ENCODE measurements at regions not wholly inside any gene's neighbourhood (a gene's known extent, or its start where the extent isn't known, plus 50 kb on each side); places are given as distances from the start of the nearest gene placed in this dataset.

GRCh38 chr6:145261758-145262157 is 473.6 kb downstream of the EPM2A start:
- H3K27me3 Mint-ChIP-seq (ENCODE audit: insufficient read depth), result peaks cover 3% of the 10 kb centered on the region
- intact Hi-C loops (cut with micrococcal nuclease), result no loop called here
- no peaks in the 10 kb centered on the region for H3K9me3 Mint-ChIP-seq
- DNase-seq (ENCODE audit: low spot score), result no peak
- H3K4me1 Mint-ChIP-seq (ENCODE audit: low read depth), result no peaks in the 10 kb centered on the region
- H3K36me3 Mint-ChIP-seq (ENCODE audit: low read depth), result no peaks in the 10 kb centered on the region
- H3K27ac Mint-ChIP-seq, result no peak overlapping the region
- H3K4me3 Mint-ChIP-seq, result no peak overlapping the region

GRCh38 chr6:145262771-145263170 is 472.5 kb downstream of the EPM2A start:
- Mint-ChIP-seq H3K27me3 (ENCODE audit: insufficient read depth) (peaks cover 6% of the 10 kb centered on the region), H3K9me3 (no peaks in the 10 kb centered on the region), H3K27ac (no peak overlapping the region), H3K4me1 (ENCODE audit: low read depth) (no peaks in the 10 kb centered on the region), H3K4me3 (no peak overlapping the region), H3K36me3 (ENCODE audit: low read depth) (no peaks in the 10 kb centered on the region)
- no peak for DNase-seq (ENCODE audit: low spot score)
- intact Hi-C loops (cut with micrococcal nuclease), result no loop called here

- H3K9me3 Mint-ChIP-seq, result no peaks in the 10 kb centered on the region
- DNase-seq (ENCODE audit: low spot score), result no peak
- intact Hi-C loops (cut with micrococcal nuclease), result no loop called here
- no peaks in the 10 kb centered on the region for H3K36me3 Mint-ChIP-seq (ENCODE audit: low read depth)
- no peak overlapping the region for H3K27ac Mint-ChIP-seq
- H3K4me1 Mint-ChIP-seq (ENCODE audit: low read depth), result no peaks in the 10 kb centered on the region
- no peak overlapping the region for H3K4me3 Mint-ChIP-seq
- peaks cover 6% of the 10 kb centered on the region for H3K27me3 Mint-ChIP-seq (ENCODE audit: insufficient read depth)
These were observed 471.5 kb downstream of the EPM2A start for GRCh38 chr6:145263778-145264211.

GRCh38 chr6:145266432-145267075 is 468.8 kb downstream of the EPM2A start:
- Mint-ChIP-seq H3K4me1 (ENCODE audit: low read depth) (no peaks in the 10 kb centered on the region), H3K27ac (no peak overlapping the region), H3K36me3 (ENCODE audit: low read depth) (no peaks in the 10 kb centered on the region), H3K4me3 (no peak overlapping the region), H3K27me3 (ENCODE audit: insufficient read depth) (peaks cover 6% of the 10 kb centered on the region), H3K9me3 (no peaks in the 10 kb centered on the region)
- no peak for DNase-seq (ENCODE audit: low spot score)
- intact Hi-C loops (cut with micrococcal nuclease), result no loop called here

GRCh38 chr6:145267076-145267867 is 468.0 kb downstream of the EPM2A start:
- H3K4me3 Mint-ChIP-seq, result no peak overlapping the region
- DNase-seq (ENCODE audit: low spot score), result no peak
- H3K27me3 Mint-ChIP-seq (ENCODE audit: insufficient read depth), result peaks cover 6% of the 10 kb centered on the region
- no peak overlapping the region for H3K27ac Mint-ChIP-seq
- H3K36me3 Mint-ChIP-seq (ENCODE audit: low read depth), result no peaks in the 10 kb centered on the region
- intact Hi-C loops (cut with micrococcal nuclease), result no loop called here
- H3K9me3 Mint-ChIP-seq, result no peaks in the 10 kb centered on the region
- H3K4me1 Mint-ChIP-seq (ENCODE audit: low read depth), result no peaks in the 10 kb centered on the region

- intact Hi-C loops (cut with micrococcal nuclease), result no loop called here
- Mint-ChIP-seq H3K9me3 (no peaks in the 10 kb centered on the region), H3K4me3 (no peak overlapping the region), H3K27me3 (ENCODE audit: insufficient read depth) (peaks cover 6% of the 10 kb centered on the region), H3K4me1 (ENCODE audit: low read depth) (no peaks in the 10 kb centered on the region), H3K27ac (no peak overlapping the region), H3K36me3 (ENCODE audit: low read depth) (no peaks in the 10 kb centered on the region)
- DNase-seq (ENCODE audit: low spot score), result no peak
These were observed 464.9 kb downstream of the EPM2A start for GRCh38 chr6:145270464-145270863.

- no peaks in the 10 kb centered on the region for H3K36me3 Mint-ChIP-seq (ENCODE audit: low read depth)
- H3K27ac Mint-ChIP-seq, result no peak overlapping the region
- H3K4me3 Mint-ChIP-seq, result no peak overlapping the region
- H3K4me1 Mint-ChIP-seq (ENCODE audit: low read depth), result no peaks in the 10 kb centered on the region
- peaks cover 5% of the 10 kb centered on the region for H3K27me3 Mint-ChIP-seq (ENCODE audit: insufficient read depth)
- DNase-seq (ENCODE audit: low spot score), result no peak
- no peaks in the 10 kb centered on the region for H3K9me3 Mint-ChIP-seq
- intact Hi-C loops (cut with micrococcal nuclease), result no loop called here
These were observed 464.3 kb downstream of the EPM2A start for GRCh38 chr6:145271040-145271439.

GRCh38 chr6:145271577-145271976 is 463.7 kb downstream of the EPM2A start:
- Mint-ChIP-seq H3K27ac (no peak overlapping the region), H3K4me3 (no peak overlapping the region), H3K27me3 (ENCODE audit: insufficient read depth) (peaks cover 3% of the 10 kb centered on the region), H3K36me3 (ENCODE audit: low read depth) (no peaks in the 10 kb centered on the region), H3K4me1 (ENCODE audit: low read depth) (no peaks in the 10 kb centered on the region), H3K9me3 (no peaks in the 10 kb centered on the region)
- intact Hi-C loops (cut with micrococcal nuclease), result no loop called here
- DNase-seq (ENCODE audit: low spot score), result no peak

- Mint-ChIP-seq H3K27me3 (ENCODE audit: insufficient read depth) (peaks cover 3% of the 10 kb centered on the region), H3K4me3 (no peak overlapping the region), H3K4me1 (ENCODE audit: low read depth) (no peaks in the 10 kb centered on the region), H3K36me3 (ENCODE audit: low read depth) (no peaks in the 10 kb centered on the region), H3K27ac (no peak overlapping the region), H3K9me3 (no peaks in the 10 kb centered on the region)
- no peak for DNase-seq (ENCODE audit: low spot score)
- intact Hi-C loops (cut with micrococcal nuclease), result no loop called here
These were observed 463.1 kb downstream of the EPM2A start for GRCh38 chr6:145272246-145272645.

GRCh38 chr6:145273136-145273535 is 462.2 kb downstream of the EPM2A start:
- Mint-ChIP-seq H3K36me3 (ENCODE audit: low read depth) (no peaks in the 10 kb centered on the region), H3K27me3 (ENCODE audit: insufficient read depth) (no peaks in the 10 kb centered on the region), H3K4me1 (ENCODE audit: low read depth) (no peaks in the 10 kb centered on the region), H3K27ac (no peak overlapping the region), H3K4me3 (no peak overlapping the region), H3K9me3 (no peaks in the 10 kb centered on the region)
- no peak for DNase-seq (ENCODE audit: low spot score)
- intact Hi-C loops (cut with micrococcal nuclease), result no loop called here

GRCh38 chr6:145274083-145274482 is 461.2 kb downstream of the EPM2A start:
- Mint-ChIP-seq H3K36me3 (ENCODE audit: low read depth) (no peaks in the 10 kb centered on the region), H3K27ac (no peak overlapping the region), H3K27me3 (ENCODE audit: insufficient read depth) (no peaks in the 10 kb centered on the region), H3K4me1 (ENCODE audit: low read depth) (no peaks in the 10 kb centered on the region), H3K4me3 (no peak overlapping the region), H3K9me3 (no peaks in the 10 kb centered on the region)
- DNase-seq (ENCODE audit: low spot score), result no peak
- intact Hi-C loops (cut with micrococcal nuclease), result no loop called here

- H3K9me3 Mint-ChIP-seq, result no peaks in the 10 kb centered on the region
- H3K27me3 Mint-ChIP-seq (ENCODE audit: insufficient read depth), result no peaks in the 10 kb centered on the region
- H3K4me3 Mint-ChIP-seq, result no peak overlapping the region
- H3K27ac Mint-ChIP-seq, result no peak overlapping the region
- no peaks in the 10 kb centered on the region for H3K36me3 Mint-ChIP-seq (ENCODE audit: low read depth)
- no peaks in the 10 kb centered on the region for H3K4me1 Mint-ChIP-seq (ENCODE audit: low read depth)
- intact Hi-C loops (cut with micrococcal nuclease), result no loop called here
- DNase-seq (ENCODE audit: low spot score), result no peak
These were observed 460.3 kb downstream of the EPM2A start for GRCh38 chr6:145275019-145275418.

- no peaks in the 10 kb centered on the region for H3K36me3 Mint-ChIP-seq (ENCODE audit: low read depth)
These were observed 459.5 kb downstream of the EPM2A start for GRCh38 chr6:145275787-145276186.

More at GRCh38 chr6:145275787-145276186, 459.5 kb downstream of the EPM2A start:
- Mint-ChIP-seq H3K4me1 (ENCODE audit: low read depth) (no peaks in the 10 kb centered on the region), H3K9me3 (no peaks in the 10 kb centered on the region), H3K27me3 (ENCODE audit: insufficient read depth) (no peaks in the 10 kb centered on the region), H3K4me3 (no peak overlapping the region), H3K27ac (no peak overlapping the region)
- intact Hi-C loops (cut with micrococcal nuclease), result no loop called here
- no peak for DNase-seq (ENCODE audit: low spot score)

All from activated T-helper 1 cell treated with anti-CD3 and anti-CD28 coated beads, Interleukin-12 subunit alpha, Interleukin-12 subunit beta, Interleukin-2, Interleukin-4 antibody, amounts not matched to agents 30 ng/mL and 10 ng/mL and 1 ng/mL, durations not matched to agents 14 hours and 24 hours and 36 hours (primary cell).